Daoy (cell line): ENCODE measurements at regions not wholly inside any gene's neighbourhood (a gene's known extent, or its start where the extent isn't known, plus 50 kb on each side); places are given as distances from the start of the nearest gene placed in this dataset.
"Not testable (repeated sequence)": the region's sequence is repeated elsewhere in the genome, so short reads cannot be mapped to it uniquely, and the experiment has no call there.

ENCODE experiments used
- DNase-seq: peaks from one replicate; pipeline ENCODE4 v3.0.0-alpha.2; 2015; ENCODE audit warnings: low read depth

DNA sequence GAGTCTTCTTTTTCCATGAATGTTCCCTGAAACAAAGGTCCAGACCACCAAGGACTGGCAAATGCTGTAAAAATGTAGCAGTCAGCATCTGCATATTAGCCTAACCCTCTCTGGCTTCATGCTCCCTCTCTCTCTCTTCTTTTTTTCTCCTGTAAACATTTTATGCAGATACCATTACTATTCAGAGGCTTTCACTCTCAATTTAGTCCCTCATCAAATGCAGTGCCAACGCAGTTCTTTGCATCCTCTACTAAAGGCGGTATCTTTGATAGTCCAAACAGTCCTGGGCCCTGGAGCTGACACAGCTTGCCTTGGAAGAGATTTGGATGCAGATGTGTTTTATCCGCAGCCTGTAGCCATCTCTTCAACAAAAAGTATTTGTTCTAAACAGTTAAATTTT, 167.1 kb upstream of the MMS22L start:
- no peak for DNase-seq

DNA sequence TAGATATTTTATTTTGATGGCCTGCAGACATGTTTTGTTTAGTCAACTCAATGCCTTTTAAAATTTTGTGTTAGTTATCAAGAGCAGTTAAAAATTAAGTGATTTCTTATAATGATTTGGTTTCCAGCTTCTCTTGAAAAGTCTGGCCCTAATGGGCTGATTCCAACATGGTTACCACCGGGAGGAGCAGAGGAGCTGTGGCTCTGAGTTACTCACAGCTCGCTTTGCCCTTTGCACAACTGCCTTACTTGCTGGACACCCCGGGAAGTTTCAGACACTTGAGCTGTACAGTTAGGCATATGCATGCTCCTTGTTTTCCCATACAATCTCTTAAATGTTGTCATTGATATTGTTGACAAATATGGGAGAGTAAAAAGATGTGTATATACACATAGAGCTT, 173.1 kb upstream of the MMS22L start:
- DNase-seq, result no peak

DNA sequence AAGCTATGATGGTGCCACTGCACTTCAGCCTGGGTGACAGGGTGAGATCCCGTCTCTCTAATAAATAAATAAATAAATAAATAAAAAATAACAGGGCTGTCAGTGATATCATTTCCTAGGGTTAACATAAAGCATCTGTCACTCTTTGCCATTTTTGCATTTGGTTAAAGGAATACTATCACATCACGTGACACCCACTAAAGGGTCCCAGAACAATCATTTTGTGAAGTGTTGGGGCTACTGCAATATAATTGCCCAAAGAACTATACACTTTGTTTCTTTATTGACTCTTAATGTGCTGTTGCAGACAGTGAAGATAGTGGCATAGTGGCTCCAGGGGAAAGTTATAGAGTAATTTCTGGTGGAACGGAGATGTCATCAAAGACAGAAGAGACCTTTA, 176.5 kb upstream of the MMS22L start:
- DNase-seq, result no peak

DNA sequence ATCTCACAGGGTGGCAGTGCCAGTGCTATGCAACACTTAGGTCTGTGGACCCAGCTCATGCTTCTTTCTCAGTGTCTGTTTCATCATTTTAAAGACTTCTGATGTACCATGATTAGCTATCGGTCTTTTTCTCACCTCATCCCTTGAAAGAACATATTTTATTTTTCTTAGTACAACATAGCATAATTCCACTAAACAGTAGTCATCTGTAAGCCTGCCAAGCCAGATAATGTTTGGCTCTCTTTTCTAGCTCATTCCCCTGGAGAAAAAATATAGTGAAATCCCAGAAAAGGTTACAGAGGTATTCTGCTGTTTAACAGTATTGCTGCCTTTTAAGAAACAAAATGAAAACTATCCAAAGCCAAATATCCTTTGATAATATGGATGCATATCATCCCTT, 177.0 kb upstream of the MMS22L start:
- DNase-seq, result no peak

DNA sequence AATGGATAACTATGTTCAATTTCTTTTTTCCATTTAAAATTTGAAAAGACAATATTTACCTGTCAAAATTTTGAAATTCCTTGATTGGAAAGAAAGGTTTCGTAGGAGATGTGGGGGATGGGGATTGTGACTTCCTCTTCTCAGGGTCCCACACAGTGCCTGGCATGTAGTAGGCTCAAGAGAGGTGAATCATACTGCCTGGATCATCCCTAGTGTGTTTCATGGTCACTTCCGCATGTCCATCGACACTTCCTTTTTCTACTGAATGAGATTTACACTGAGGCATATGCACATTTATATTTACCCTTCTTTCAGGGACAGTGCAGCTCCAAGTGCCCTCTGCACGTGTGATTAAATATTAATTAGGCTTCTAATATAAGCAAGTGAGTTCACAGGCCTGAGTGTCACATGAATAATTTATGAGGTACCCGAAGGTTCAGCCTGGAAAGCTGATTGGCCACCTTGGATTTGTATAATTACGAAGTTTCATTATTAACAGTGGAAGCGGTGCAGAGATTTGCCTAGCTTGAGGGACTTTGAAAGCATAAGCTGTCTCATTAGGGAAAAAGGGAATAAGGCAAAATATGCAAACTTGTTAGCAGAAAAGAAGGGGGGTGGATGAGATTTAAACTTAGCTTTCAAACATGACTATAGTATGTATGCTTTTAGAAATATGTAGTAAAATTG, 177.5 kb upstream of the MMS22L start:
- no peak for DNase-seq

DNA sequence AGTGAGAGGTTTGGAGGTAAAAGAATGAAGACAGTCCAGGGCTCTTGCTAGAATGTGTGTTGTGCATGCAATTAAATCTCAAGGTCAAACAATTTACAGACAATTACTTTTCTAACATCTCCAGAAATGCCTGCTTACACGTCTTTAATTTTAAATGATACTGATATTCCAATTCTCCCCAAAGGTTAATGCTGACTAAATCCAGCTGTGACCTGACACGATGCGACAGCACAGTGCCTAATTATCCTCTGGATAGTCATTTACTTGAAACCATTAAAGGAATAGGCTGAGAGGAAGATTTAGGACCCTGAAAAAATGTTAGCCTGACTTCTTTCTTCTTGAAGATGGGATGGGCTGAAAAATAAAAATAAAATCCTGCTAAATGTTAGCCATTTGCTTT, 178.2 kb upstream of the MMS22L start:
- DNase-seq, result no peak

DNA sequence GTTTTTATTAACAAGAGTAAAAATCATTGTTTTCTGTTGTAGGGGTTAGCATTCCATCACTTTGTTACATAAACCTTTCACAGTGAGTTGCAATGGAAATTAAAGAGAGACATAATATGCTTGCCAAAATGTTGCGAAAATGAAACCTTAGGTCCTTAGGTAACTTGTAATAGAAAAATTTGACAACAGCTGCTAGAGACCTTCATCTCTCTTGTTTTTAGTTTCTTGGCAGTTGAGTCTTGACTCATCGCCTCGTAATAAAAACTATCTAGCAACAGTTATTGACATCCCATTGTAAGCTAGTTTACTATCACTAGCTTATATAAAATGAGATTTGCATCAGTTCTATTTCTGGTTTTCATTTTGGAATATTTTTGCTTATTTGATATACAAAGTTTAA, 179.0 kb upstream of the MMS22L start:
- DNase-seq, result no peak

DNA sequence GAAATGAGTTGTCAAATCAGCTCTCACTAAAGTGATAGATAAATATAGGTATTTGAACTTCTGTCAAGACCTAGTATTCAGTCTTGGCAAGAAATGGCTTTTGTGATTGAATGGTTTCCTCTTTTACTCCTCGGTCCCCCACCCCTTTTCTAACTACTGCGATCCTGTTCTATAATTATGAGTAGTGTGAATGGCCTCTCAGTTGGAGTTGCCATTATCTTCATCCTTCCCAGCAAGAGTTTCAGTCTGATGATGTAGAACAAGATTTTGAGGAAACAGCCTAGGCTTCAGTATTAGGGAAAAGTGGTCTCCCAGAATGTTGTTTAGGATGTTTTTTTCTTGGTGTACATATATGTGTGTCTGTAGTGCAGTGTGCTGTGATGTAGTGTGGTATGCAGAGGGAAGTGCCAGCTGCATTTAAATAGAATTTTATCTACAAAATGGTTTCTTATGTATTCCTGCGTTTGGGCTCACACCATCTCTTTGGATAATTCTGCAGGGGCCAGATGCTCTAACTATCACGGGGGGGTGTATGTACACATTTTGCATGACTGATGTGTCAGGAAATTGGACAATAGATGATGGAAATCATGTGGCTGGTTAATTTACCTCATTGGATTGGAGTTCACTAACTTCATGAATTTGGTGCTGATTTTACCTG, 180.1 kb upstream of the MMS22L start:
- DNase-seq, result no peak

DNA sequence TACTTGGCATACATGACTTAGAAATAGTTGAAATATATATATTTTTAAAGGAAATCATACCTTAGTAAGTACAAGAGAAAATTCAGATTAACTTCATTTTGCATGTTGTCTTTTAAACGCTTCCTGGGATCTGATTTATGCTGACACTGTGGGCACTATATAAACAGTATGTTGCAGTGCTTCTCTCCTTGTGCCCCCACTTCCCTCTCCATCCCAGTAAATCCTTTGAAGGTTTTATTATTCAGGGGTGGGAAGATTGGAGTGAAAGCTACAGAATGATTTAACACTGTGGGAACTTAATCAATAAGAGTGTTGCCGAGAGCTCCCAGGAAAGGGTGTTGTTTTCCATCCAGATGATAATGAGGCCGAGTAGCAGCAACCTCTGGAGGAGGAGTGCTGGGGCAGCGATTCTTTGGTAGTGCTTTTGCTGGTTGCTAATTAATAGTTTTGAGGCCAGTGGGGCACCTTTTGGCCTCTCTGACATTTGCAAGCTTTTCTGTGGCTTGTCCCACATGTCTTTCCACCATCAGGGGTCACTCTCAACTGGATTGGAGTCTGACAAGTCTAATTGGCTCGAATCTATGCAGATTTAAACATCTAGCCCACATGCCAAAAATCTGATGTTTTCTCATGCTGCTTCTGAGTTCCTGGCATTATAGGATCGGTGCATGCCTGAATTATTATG, 183.0 kb upstream of the MMS22L start:
- DNase-seq, result no peak

DNA sequence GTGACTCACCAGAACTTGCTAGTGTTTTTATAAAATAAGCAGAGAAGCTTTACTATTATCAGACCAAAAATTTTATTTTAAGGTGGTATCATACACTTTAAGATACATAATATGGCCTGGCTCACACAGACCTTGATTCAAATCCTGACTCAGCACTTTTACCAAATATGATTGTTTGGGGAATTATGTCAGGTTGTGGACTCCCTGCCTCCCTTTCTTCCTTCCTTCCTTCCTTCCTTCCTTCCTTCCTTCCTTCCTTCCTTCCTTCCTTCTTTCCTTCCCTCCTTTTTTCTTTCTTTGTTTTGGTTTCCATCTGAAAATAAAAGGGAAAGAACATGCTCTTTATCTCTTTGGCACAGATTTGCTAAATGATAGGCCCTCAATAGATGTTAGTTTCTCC, 186.0 kb upstream of the MMS22L start:
- no peak for DNase-seq

DNA sequence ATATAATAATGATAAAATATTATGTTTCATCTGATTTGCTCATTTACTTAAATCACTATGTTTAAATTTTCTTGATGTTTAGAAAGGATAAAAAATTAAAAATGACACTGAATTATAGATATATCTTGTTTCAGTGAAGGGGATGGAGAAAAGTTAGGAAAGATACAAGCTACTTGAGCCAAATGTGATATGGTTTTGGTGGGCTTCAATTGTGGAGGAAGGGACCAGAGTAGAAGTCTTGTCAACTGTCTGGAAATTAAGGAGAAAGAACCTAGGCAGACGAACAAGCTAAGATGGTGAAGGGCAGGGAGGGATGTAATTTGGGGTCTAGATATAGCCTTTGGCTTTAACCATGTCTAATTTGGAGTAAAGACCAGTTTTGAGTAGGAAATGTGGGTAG, 186.4 kb upstream of the MMS22L start:
- DNase-seq, result no peak

DNA sequence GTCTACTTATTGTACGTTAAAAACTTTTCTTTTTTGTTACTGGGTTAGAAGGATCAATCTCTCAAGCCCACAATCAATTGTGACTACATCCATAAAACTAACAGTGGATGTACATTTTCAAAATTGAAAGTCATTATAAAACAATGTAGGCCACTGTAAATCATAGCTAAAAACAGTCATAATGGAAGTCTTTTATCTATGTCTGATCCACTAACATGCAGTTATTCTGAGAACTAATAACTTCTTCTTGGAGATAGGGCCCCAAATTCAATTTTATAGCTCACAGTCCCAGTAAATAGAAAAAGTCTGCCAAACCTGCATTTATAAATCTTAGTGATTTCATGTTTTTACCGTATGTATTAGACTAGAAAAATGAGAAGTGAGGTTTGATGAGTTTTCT, 187.3 kb upstream of the MMS22L start:
- DNase-seq, result no peak

DNA sequence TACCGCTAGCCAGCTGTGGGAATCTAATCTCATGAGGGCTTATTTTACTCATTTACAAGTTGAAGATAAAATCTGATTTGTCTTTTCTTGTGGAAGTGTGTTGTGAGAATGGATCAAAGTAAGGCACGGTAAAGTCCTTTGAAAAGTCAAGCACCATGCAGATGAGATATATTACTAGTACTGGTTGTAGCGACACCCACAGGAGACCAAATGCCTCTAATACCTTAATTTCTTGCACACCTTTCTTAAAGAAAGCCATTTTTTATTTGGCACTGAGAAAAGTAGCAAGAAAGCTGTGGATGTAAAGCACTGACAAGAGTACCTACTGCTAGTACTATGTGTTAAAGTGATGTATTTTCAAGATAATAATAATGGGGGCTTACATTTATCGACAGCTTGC, 191.0 kb upstream of the MMS22L start:
- DNase-seq, result no peak

DNA sequence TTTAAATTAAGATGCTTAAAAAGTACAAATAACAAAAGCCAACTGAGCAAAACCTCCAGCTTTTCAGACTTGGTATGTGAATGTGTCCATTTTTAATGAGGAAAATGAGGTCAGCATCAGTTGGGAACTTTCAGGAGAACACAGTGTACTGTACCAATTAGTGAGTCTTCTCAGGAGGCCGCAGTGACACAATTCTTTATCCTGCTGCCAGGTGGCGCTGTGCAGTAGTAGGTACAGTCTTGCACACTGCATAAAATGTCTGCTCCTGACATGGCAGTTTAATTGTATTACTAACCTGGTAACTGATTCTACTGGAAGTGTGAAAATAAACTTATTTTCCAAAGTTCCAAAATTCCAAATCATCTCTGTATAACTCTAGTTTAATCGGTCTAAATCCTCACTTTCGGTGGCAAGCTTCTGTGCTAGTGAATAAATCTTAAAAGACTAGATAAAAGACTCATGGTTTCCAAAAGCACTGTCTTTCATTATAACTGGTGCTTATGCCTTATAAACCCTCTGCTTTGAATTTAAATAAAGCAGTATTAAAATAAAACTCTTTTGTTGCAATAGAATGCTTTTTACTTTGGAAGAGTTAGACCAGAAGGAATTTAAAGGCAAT, 214.8 kb upstream of the MMS22L start:
- peak; percentile 78 for DNase-seq

DNA sequence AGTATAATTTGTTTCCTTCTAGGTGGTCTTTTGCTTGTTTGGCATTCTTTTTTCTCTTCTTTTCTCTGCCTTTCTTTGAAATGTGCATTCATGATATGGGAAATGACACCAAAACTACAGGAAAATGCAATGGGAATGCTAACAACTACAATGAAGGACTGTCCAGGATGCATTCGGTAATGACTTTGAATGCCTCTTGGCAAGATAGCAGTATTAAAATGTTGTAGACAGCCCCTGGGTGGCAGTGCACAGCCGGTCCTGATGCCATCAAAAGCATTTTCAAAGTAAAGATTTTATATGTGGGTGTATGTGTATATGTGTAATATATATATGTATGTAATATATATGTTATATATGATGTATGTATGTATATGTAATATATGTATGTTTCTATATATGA, 218.8 kb upstream of the MMS22L start:
- peak; percentile 6 for DNase-seq

DNA sequence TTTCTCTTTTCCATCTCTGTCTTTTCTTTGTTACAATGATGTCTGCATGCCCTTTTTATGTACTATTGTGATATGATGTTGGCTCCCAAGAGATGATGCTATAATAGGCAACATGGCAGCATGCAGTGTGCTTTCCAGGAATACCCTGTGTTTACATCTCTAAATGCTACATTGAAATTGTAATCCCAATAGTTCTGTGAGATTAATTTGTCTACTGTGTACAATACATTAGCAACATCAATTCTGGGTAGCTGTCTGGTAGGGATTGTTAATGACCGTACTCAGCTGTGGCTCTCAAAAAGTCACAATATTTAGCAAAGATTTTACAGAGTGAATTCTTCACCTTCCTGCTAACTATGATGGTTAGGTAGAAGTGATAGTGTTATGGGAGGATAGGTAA, 225.6 kb upstream of the MMS22L start:
- DNase-seq, result no peak

DNA sequence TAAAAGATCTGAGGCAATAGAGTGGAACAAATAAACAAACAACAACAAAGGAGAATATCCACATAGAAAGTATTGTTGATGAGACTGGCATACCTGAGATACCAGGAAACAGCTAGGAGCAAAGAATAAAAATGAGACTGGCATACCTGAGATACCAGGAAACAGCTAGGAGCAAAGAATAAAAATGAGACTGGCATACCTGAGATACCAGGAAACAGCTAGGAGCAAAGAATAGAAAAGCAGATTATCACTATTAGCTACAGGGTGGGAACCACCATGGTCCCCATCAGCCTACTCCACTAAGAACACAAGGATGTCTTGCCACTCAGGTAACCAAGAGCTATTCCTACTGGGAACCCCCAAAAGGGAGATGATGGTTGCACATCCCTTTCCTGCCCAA, 230.2 kb upstream of the MMS22L start:
- DNase-seq, result not testable (repeated sequence)

DNA sequence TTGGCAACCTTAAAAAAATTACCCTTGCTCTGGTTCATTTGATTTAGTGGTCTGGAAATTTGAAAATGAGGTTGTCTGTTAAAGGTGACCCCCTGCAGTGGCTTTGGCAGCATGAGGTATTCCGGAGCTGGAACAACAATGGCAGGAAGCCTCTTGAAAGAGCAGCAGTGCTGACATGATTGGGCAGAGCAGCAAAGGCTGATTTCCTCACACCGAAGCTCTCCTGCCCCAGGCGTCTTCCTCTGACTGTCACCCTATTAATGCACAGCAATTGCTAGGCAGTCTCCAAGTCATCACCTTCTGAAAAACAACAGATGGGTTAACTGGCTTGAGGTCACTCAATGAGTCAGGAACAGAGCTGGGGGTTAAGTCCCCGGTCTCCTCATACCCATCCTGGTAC, 241.8 kb upstream of the MMS22L start:
- DNase-seq, result peak; percentile 80

DNA sequence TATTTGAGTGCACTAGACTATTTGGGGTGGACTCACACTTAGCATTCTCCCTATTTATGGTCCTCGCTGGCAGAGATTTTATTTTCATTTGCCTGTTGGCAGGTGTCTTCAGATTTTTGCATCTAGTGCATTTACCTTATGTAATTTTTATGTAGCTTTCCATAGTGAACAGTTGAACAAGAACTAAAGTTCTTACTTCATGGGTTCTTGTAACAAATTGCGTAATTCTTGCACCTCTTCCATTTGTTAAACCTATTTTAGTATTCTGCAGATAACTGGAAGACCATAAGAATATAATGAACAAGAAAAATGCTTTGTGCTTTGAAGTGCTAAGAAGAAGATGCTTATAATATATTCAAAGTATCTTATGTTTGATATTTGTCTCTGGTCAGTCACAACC, 252.8 kb upstream of the MMS22L start:
- no peak for DNase-seq

DNA sequence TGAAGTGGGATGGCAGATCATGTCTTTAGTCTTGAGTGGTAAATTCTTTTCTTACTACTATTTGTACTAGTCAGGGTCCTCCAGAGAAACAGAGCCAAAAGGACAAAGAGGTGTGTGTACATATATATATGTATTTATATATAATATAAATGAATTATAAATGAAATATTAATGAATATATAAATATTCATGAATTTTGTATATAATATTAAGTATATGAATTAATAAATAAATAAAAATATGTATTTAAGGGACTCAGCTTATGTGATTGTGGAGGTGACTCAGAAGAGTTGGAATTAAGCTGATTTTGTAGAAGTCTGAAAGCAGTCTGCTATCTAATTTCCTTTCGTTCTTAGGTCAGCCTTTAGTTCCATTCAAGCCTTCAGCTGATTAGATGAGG, 265.3 kb upstream of the MMS22L start:
- no peak for DNase-seq

DNA sequence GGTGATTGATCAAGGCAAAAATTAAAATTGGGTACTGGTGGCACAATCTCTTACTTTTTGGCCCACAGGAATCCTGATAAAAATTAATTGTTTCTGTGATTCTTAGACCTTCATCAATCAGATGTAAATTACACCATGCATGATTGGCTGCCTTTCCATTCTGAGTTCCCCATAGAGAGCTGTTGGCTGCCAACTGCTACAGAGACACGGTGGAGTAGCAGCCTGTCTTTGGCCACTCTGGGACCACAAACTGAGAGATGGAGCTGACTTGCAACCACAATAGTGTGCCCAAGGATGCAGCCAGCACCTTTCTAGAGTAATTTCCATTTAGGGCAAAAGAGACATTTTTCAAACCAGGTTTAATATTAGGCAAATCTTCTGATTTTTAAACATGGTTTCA, 274.3 kb upstream of the MMS22L start:
- DNase-seq, result no peak

DNA sequence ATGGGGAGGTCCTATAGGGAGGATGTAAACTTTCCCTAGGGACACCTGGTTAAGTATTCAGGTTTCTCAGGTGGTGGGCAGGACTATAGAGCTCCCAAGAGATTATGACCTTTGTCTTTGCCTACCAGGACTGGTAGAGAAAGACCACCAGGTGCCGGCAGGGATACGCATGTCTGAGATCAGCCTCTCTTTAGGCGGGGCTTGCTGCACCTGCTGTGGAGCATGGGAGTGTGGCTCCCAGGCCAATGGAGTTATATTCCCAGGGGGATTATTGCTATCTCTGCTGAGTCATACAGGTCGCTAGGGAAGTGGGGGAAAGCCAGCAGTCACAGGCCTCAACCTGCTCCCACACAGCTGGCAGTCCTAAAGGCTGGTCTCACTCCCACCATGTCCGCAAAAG, 280.5 kb upstream of the MMS22L start:
- no peak for DNase-seq

DNA sequence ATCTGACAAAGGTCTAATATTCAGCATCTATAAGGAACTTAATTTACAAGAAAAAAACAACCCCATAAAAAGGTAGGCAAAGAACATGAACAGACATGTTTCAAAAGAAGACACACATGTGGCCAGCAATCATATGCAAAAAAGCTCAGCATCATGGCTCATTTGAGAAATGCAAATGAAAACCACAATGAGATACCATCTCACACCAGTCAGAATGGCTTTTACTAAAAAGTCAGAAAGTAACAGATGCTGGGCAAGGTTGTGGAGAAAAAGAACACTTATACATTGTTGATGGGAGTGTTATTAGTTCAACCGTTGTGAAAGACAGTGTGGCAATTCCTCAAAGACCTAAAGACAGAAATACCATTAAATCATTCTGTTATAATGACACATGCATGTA, 289.9 kb upstream of the MMS22L start:
- no peak for DNase-seq
